Dermis blood vessel endothelial cell (primary cell): ENCODE measurements at regions not wholly inside any gene's neighbourhood (a gene's known extent, or its start where the extent isn't known, plus 50 kb on each side); places are given as distances from the start of the nearest gene placed in this dataset.
"Not testable (repeated sequence)": the region's sequence is repeated elsewhere in the genome, so short reads cannot be mapped to it uniquely, and the experiment has no call there.

Source experiments
- DNase-seq: peaks from one replicate; pipeline ENCODE4 v3.0.0; 2010

GRCh38 chr9:28502741-28503140 lies 929.5 kb upstream of the C9orf72 start:
- DNase-seq, result no peak

GRCh38 chr9:28503573-28503972 lies 930.3 kb upstream of the C9orf72 start:
- no peak for DNase-seq

- no peak for DNase-seq
These were observed 945.2 kb upstream of the C9orf72 start for GRCh38 chr9:28518439-28518838.

- not testable (repeated sequence) for DNase-seq
These were observed 951.0 kb upstream of the C9orf72 start for GRCh38 chr9:28524309-28524708.

- no peak for DNase-seq
These were observed 954.8 kb upstream of the C9orf72 start for GRCh38 chr9:28528049-28528448.

GRCh38 chr9:28538132-28538531 lies 964.9 kb upstream of the C9orf72 start:
- DNase-seq, result no peak

GRCh38 chr9:28539434-28540070 lies 966.3 kb upstream of the C9orf72 start:
- no peak for DNase-seq

GRCh38 chr9:28542928-28543327 lies 969.6 kb upstream of the C9orf72 start:
- no peak for DNase-seq

- DNase-seq, result no peak
These were observed 974.2 kb upstream of the C9orf72 start for GRCh38 chr9:28547527-28547926.

GRCh38 chr9:28563291-28563934 lies 990.1 kb upstream of the C9orf72 start:
- DNase-seq, result no peak

- DNase-seq, result no peak
These were observed 1010.6 kb upstream of the C9orf72 start for GRCh38 chr9:28583832-28584231.

- no peak for DNase-seq
These were observed 1011.3 kb upstream of the C9orf72 start for GRCh38 chr9:28584542-28584941.

- no peak for DNase-seq
These were observed 1013.8 kb upstream of the C9orf72 start for GRCh38 chr9:28587052-28587451.

GRCh38 chr9:28598408-28598807 lies 1025.1 kb upstream of the C9orf72 start:
- no peak for DNase-seq

GRCh38 chr9:28600226-28600625 lies 1026.9 kb upstream of the C9orf72 start:
- DNase-seq, result no peak

GRCh38 chr9:28607843-28608242 lies 1034.6 kb upstream of the C9orf72 start:
- no peak for DNase-seq

GRCh38 chr9:28610339-28610738 lies 1037.1 kb upstream of the C9orf72 start:
- DNase-seq, result no peak

- DNase-seq, result no peak
These were observed 1043.0 kb upstream of the C9orf72 start for GRCh38 chr9:28616310-28616709.

GRCh38 chr9:28620011-28620410 lies 1046.7 kb upstream of the C9orf72 start:
- DNase-seq, result no peak

- no peak for DNase-seq
These were observed 1047.4 kb upstream of the C9orf72 start for GRCh38 chr9:28620661-28621060.

- no peak for DNase-seq
These were observed 1051.5 kb upstream of the C9orf72 start for GRCh38 chr9:28624771-28625170.

- DNase-seq, result no peak
These were observed 1054.8 kb upstream of the C9orf72 start for GRCh38 chr9:28628031-28628430.

- no peak for DNase-seq
These were observed 1075.4 kb upstream of the C9orf72 start for GRCh38 chr9:28648723-28649122.

GRCh38 chr9:28650327-28650726 lies 1077.0 kb upstream of the C9orf72 start:
- DNase-seq, result no peak
